NCI-H748 (cell line): ENCODE measurements at regions not wholly inside any gene's neighbourhood (a gene's known extent, or its start where the extent isn't known, plus 50 kb on each side); places are given as distances from the start of the nearest gene placed in this dataset.
A peak's percentile ranks its signal among the peaks of the same experiment; 100 is the strongest.
"Not testable (repeated sequence)": the region's sequence is repeated elsewhere in the genome, so short reads cannot be mapped to it uniquely, and the experiment has no call there.

ENCODE experiments used
- DNase-seq: peaks from one replicate; lab custom pipeline; 2025; ENCODE audit not compliant: unreplicated experiment; lab: John Stamatoyannopoulos, UW

- DNase-seq, result no peak
These were observed 77.3 kb downstream of the PPCDC start for GRCh38 chr15:75100679-75101078.

GRCh38 chr15:75104804-75105557, 81.6 kb downstream of the PPCDC start:
- peak; percentile 24 for DNase-seq

GRCh38 chr15:75107516-75107907, 84.1 kb downstream of the PPCDC start:
- no peak for DNase-seq

DNA sequence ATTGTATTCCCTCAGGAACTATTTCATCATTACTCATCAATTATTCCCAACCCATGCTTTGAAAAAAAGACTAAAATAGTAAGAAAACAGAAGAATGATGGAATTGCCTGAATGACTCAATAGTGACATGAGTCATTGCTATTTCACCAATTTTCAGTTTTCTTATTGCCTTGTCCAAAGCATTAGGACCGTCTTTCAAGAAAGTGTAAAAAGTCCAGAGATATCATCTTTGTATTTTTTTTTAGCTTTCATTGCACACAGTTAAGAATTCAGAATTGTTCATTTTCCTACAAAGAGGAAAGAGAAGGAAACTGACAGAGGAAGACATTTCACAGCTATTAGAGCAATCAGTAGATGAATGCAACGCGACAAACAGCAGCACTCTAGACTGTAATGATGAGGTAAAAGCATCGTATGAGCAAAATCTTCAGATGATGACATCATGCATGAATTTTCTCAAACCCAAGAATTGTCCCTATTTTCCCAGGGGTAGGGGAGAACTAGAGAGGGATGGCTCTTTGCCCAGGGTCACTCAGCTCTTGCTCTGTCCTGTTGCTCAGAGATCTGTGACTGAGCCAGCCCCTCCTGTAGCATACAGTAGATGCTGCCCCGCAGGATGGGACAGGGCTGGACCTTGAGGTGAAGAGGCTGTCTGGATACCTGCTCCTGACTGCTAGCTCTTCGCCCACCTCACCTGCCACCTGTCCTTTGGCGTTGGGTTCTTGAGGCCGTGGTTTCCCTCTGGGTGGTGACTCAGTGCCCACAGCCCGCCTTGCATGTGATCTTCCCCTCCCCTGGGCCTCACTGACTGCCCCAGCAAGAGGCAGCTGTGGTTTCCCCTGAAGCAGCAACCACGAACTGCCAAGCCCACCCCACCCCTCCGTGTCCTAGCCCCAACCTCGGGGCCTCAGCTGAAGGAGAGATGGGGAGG, 84.8 kb downstream of the PPCDC start:
- no peak for DNase-seq

DNA sequence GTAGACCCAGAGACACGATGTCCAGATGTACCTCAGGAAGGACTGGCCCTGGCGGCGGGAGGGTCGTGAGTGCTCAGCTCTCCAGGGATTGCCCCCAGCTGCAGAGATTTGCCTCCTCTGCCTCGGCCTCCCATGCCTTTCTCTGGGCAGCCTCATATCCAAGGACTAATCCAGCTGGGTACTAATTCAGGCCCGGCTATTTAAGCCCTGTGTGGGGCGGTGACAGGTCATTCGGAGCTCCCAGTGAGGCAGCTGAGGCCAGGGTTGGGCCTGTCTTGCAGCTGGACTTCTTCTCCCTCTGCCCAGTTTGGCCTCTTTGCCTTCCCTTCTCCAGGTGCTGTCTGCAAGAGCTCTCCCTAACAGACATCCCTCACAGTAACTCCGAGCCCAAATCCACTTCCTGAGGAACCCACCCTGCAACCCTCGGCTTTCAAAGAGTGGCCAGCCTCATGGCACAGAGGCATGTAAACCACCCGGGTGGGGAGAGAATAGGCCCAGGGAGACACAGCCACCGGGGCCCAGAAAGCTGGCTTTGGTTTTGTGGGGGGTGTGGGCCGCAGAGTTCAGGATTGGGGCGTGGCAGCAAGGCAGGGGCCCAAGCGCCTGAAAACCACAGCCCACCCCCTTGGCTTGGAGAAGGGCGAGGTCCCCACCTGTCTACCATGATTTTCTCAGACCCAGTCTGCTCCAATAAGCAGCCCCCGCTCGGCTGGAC, 85.8 kb downstream of the PPCDC start:
- no peak for DNase-seq

DNA sequence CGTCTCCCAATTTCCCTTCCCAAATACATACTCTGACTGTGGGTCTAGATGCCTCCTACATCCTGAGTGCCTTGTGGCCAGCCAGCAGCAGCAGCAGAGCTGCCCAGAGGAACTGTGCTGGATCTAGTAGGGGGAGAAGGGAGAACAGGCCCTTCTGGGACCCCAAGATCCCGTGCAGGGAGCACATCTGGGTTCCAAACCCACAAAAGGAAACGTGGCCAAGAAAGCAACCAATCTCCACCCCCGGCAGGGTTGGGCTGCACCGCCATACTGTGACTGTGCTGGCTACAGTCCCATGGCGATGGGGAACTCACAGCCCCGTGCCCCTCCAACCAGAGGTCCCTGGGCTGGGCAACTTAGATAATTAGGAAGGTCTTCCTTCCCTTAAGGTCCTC, 86.3 kb downstream of the PPCDC start:
- DNase-seq, result no peak

DNA sequence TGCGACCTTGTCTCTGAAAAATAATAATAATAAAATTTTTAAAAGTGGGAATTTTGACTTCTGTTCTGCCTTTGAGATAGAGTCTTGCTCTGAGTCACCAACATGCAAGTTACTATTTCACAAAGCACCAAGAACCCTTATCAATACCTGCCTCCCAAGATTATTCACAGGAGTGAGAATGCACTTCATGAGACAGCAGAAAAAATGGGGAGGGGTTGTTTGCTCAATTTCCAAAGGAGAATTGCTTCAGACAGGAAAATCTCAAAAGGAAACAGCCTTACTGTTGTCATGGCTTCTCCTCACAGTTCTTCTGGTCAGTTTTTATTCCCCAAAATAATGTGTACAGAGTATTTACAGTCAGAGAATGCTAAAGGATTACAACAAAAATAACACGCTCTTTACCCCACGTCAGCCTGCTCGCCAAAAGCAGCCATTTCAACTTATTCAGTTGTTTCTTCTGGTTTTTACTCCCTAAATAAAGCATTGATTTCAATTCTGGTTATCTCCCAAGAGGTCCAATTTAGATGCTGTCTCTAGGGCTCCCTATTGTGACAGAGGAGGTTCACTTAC, 89.0 kb downstream of the PPCDC start:
- DNase-seq, result no peak

GRCh38 chr15:75112848-75113492, 88.7 kb upstream of the C15orf39 start:
- no peak for DNase-seq

- no peak for DNase-seq
These were observed 87.4 kb upstream of the C15orf39 start for GRCh38 chr15:75114327-75114726.

DNA sequence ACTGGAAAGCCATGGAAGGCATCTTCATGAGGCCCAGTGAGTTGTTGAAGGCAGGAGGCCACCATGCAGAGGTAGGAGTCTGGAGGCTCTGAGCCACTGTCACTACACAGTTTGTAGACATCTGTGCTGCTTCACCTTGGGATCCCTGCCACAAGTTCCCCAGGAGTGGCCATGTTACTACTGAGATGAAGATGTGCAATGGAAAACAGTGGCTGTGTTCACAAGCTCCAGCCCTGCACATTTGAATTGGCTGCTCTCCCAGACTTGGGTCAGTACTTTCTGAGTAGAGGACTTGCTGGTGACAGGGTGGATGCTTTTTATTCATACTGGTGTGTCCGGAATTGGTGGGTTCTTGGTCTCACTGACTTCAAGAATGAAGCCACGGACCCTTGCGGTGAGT, 86.9 kb upstream of the C15orf39 start:
- no peak for DNase-seq

DNA sequence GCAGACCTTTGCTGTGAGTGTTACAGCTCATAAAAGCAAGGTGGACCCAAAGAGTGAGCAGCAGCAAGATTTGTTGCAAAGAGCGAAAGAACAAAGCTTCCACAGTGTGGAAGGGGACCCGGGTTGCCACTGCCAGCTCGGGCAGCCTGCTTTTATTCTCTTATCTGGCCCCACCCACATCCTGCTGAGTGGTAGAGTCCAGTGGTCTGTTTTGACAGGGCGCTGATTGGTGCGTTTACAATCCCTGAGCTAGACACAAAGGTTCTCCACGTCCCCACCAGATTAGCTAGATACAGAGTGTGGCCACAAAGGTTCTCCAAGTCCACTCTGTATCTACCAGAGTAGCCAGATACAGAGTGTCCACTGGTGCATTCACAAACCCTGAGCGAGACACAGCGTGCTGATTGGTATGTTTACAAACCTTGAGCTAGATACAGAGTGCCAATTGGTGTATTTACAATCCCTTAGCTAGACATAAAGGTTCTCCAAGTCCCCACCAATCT, 86.2 kb upstream of the C15orf39 start:
- not testable (repeated sequence) for DNase-seq

DNA sequence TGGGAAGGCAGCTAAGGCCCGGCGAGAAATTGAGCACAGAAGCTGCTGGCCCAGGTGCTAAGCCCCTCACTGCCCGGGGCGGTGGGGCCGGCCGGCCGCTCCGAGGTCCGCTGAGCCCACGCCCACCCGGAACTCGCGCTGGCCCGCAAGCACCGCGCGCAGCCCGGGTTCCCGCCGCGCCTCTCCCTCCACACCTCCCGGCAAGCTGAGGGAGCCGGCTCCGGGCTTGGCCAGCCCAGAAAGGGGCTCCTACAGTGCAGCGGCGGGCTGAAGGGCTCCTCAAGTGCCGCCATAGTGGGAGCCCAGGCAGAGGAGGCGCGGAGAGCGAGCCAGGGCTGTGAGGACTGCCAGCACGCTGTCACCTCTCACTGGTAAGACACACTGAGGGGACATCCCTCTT, 85.5 kb upstream of the C15orf39 start:
- DNase-seq, result not testable (repeated sequence)

- DNase-seq, result no peak
These were observed 83.7 kb upstream of the C15orf39 start for GRCh38 chr15:75117993-75118392.

GRCh38 chr15:75119312-75119711, 82.4 kb upstream of the C15orf39 start:
- DNase-seq, result not testable (repeated sequence)

DNA sequence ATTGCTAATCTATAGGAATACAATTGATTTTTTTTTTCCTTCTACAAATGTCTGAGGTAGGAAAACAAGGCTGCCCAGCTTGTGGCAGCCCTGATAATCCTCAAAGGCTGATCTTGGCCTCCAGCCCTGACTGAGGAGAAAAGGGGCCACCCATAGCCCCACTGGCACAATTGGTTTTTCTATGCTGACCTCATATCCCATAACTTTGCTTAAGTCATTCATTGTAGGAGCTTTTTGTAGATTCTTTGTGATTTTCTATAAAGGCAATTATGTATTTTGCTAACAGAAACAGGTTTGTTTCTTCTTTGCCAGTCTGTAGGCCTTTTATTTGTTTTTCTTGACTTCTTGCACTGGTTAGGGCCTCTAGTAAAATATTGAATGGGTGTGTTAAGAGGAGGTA, 80.2 kb upstream of the C15orf39 start:
- DNase-seq, result no peak

DNA sequence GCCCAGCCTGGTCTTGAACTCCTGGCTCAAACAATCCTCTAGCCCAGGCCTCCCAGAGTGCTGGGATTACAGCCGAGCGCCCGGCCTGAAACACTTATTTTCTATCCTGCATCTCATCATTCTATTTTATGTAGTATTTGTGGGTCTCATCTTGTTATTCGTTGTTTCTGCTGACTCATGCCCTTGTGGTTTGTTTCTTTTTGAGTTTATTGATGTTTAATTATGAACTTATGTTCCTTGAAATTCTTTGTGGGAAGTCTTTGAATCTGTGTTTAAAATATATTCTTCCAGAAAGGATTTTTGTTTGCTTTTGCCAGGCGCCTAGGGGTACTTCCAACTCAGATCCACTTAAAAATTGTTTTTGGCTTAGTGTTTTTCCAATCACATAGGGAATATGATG, 78.3 kb upstream of the C15orf39 start:
- no peak for DNase-seq

DNA sequence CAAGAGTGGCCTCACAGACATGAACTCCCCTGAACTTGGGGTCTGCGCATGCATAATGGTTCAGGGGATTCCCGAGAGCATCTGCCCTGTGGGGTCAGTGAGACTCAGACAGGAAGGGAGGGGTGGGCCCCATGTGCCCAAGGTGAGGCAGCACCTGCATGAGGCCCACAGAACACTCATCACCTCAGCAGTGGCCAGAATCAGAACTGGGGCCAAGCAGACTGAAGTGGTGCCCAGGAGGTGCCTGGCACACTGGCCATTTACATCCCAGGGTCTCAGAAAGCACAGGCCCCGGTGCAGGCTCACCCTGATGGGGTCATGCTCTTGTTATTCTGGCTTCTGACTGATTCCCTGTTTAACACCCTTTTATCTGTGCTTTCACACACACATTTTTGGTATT, 77.4 kb upstream of the C15orf39 start:
- DNase-seq, result not testable (repeated sequence)

GRCh38 chr15:75125935-75126334, 75.7 kb upstream of the C15orf39 start:
- no peak for DNase-seq

- no peak for DNase-seq
These were observed 74.7 kb upstream of the C15orf39 start for GRCh38 chr15:75126864-75127580.

DNA sequence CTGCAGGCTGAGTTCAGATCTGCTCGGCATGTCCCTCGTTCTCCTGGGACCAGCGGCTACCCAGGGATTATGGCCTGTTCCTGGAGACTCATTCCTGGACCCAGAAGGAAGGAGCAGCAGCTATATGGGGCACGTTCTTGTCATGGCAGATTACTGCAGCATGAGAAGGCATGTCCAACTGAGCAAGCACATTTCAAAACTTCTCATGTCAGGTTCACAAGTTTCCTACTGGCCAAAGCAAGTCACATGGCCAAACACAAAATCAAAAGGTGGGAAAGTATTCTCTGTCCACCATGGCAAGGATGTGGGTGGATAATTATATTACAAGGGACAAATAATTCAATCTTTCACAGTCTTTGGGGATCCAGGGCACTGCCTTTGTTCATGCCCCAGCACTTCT, 71.9 kb upstream of the C15orf39 start:
- no peak for DNase-seq
